SK-N-SH (cell line): ENCODE measurements at regions not wholly inside any gene's neighbourhood (a gene's known extent, or its start where the extent isn't known, plus 50 kb on each side); places are given as distances from the start of the nearest gene placed in this dataset.

Source experiments
- CTCF ChIA-PET: fragments of 300-600, 350-600 bp; formaldehyde crosslinking; extraction: SDS; loops from one replicate; lab custom pipeline; 2021; lab: Yijun Ruan, JAX
- POLR2A ChIA-PET: fragments of 350-600 bp; sonication (Branson Sonifier 250); formaldehyde crosslinking; extraction: SDS; loops from one replicate; lab custom pipeline; 2020; ENCODE audit warnings: antibody characterized with exemption, inconsistent platforms; lab: Yijun Ruan, JAX
- DNase-seq: peaks from one replicate; pipeline ENCODE4 v3.0.0; 2012
- H2AFZ ChIP-seq: fragments of 200-600 bp; sonication (generic); 2 replicates; pipeline ENCODE4 v1.8.1; 2016; ENCODE audit warnings: antibody characterized with exemption, mild to moderate bottlenecking, low read depth
- H3F3A ChIP-seq: fragments of 200-600 bp; sonication (generic); replicated peaks from 2 replicates; pipeline ENCODE3; 2016; ENCODE audit warnings: antibody characterized with exemption, mild to moderate bottlenecking; ENCODE audit not compliant: insufficient read depth
- H3K27ac ChIP-seq, 2 experiments: fragments of 200-500 bp in 1 of 2; fragments of 200-600 bp in 1 of 2; sonication (Bioruptor generic) in 1 of 2; sonication (generic), shearing (Covaris generic) in 1 of 2; 2 replicates each; pipeline versions ENCODE4 v1.5.1 to v1.6.1; 2014 to 2016; ENCODE audit warnings: low read depth in 2 of 2, inconsistent platforms in 1 of 2, low read length in 1 of 2, mild to moderate bottlenecking in 1 of 2, mixed read lengths in 1 of 2
- H3K27me3 ChIP-seq: fragments of 200-600 bp; sonication (generic), shearing (Covaris generic); 2 replicates; pipeline ENCODE4 v1.6.1; 2016; ENCODE audit warnings: mixed run types; ENCODE audit not compliant: insufficient read depth
- H3K36me3 ChIP-seq, 2 experiments: fragments of 200-500 bp in 1 of 2; fragments of 200-600 bp in 1 of 2; sonication (Bioruptor generic) in 1 of 2; sonication (generic) in 1 of 2; replicated peaks in 1 of 2; 2 replicates each; pipeline versions ENCODE3 to v1.5.1; 2014 to 2016; ENCODE audit warnings: low read length in 1 of 2, mild to moderate bottlenecking in 1 of 2; ENCODE audit not compliant: insufficient read depth in 2 of 2, control insufficient read depth in 1 of 2
- H3K4me1 ChIP-seq, 2 experiments: fragments of 200-500 bp in 1 of 2; fragments of 200-600 bp in 1 of 2; sonication (Bioruptor generic) in 1 of 2; sonication (generic), shearing (Covaris generic) in 1 of 2; 2 replicates each; pipeline versions ENCODE4 v1.5.1 to v1.6.1; 2014 to 2016; ENCODE audit warnings: low read depth in 1 of 2, low read length in 1 of 2, mixed run types in 1 of 2; ENCODE audit not compliant: insufficient read depth in 2 of 2, control insufficient read depth in 1 of 2
- H3K4me2 ChIP-seq: fragments of 200-600 bp; sonication (generic), shearing (Covaris generic); 2 replicates; pipeline ENCODE4 v1.6.1; 2017; ENCODE audit warnings: mixed run types
- H3K4me3 ChIP-seq, 2 experiments: fragments of 200-500 bp in 1 of 2; fragments of 200-600 bp in 1 of 2; sonication (Bioruptor generic) in 1 of 2; sonication (generic), shearing (Covaris generic) in 1 of 2; 2 replicates each; pipeline versions ENCODE4 v1.5.1 to v1.8.1; 2014 to 2016; ENCODE audit warnings: low read depth in 2 of 2, inconsistent platforms in 1 of 2, low read length in 1 of 2, mild to moderate bottlenecking in 1 of 2, mixed read lengths in 1 of 2, moderate library complexity in 1 of 2
- H3K79me2 ChIP-seq: fragments of 200-600 bp; sonication (generic); 2 replicates; pipeline ENCODE4 v1.8.1; 2017; ENCODE audit warnings: mild to moderate bottlenecking; ENCODE audit not compliant: insufficient read depth
- H3K9ac ChIP-seq: fragments of 200-600 bp; sonication (generic); 2 replicates; pipeline ENCODE4 v1.6.1; 2017; ENCODE audit warnings: mixed run types
- H3K9me2 ChIP-seq: fragments of 200-600 bp; sonication (generic); 2 replicates; pipeline ENCODE4 v1.6.1; 2017; ENCODE audit warnings: mixed run types
- H3K9me3 ChIP-seq: fragments of 200-600 bp; sonication (generic); 2 replicates; pipeline ENCODE4 v1.6.1; 2017; ENCODE audit warnings: mixed run types, mild to moderate bottlenecking, moderate library complexity
- H4K20me1 ChIP-seq: fragments of 200-600 bp; sonication (generic); 2 replicates; pipeline ENCODE4 v1.6.1; 2017; ENCODE audit warnings: mild to moderate bottlenecking, mixed run types; ENCODE audit not compliant: insufficient read depth
- CHD2 ChIP-seq: fragments of 150-350 bp; IDR thresholded peaks from 2 replicates; pipeline ENCODE4 v1.6.1; 2018; ENCODE audit warnings: low read length; ENCODE audit not compliant: partially characterized antibody
- EP300 ChIP-seq, 2 experiments: IDR thresholded peaks; 2 replicates each; pipeline versions ENCODE4 v1.4.0 to v1.6.1; 2012; ENCODE audit warnings: borderline replicate concordance in 1 of 2, low read depth in 1 of 2, low read length in 1 of 2
- FOXJ3 ChIP-seq: sonication (generic); formaldehyde crosslinking; IDR thresholded peaks from 2 replicates; pipeline ENCODE4 v1.5.1; 2020; ENCODE audit warnings: mild to moderate bottlenecking, missing genetic modification reagents
- FOXM1 ChIP-seq: IDR thresholded peaks from 2 replicates; pipeline ENCODE4 v1.4.0; 2012; ENCODE audit warnings: low read depth, mild to moderate bottlenecking
- GABPA ChIP-seq: IDR thresholded peaks from 2 replicates; pipeline ENCODE4 v1.4.0; 2012; ENCODE audit warnings: low read depth, mild to moderate bottlenecking
- MAX ChIP-seq: IDR thresholded peaks from 2 replicates; pipeline ENCODE4 v1.4.0; 2012; ENCODE audit warnings: low read depth
- NFIC ChIP-seq: IDR thresholded peaks from 2 replicates; pipeline ENCODE4 v1.4.0; 2012; ENCODE audit warnings: borderline replicate concordance
- PBX3 ChIP-seq: IDR thresholded peaks from 2 replicates; pipeline ENCODE4; 2012
- RFX5 ChIP-seq: IDR thresholded peaks from 2 replicates; pipeline ENCODE4 v1.6.1; 2012; ENCODE audit warnings: mild to moderate bottlenecking, improper control_type of control experiment, low read length
- SIN3A ChIP-seq: IDR thresholded peaks from 2 replicates; pipeline ENCODE4 v1.6.1; 2012; ENCODE audit warnings: low read depth, mild to moderate bottlenecking, low read length, moderate library complexity, borderline replicate concordance
- SMC3 ChIP-seq: IDR thresholded peaks from 2 replicates; pipeline ENCODE4 v1.6.1; 2012; ENCODE audit warnings: low read depth, low read length, improper control_type of control experiment
- TCF12 ChIP-seq: IDR thresholded peaks from 2 replicates; pipeline ENCODE4 v1.4.0; 2012
- USF2 ChIP-seq: fragments of 150-350 bp; IDR thresholded peaks from 2 replicates; pipeline ENCODE4 v1.6.1; 2017; ENCODE audit warnings: antibody characterized with exemption, low read length, low read depth, borderline replicate concordance
- WGBS: methylation state at CpG from one replicate; pipeline ENCODE4 v1.1.6; 2017; ENCODE audit warnings: low lambda C conversion rate; 5-methylcytosine and 5-hydroxymethylcytosine counted together

GRCh38 chr7:85452674-85453073 is 265.8 kb upstream of the SEMA3D start:
- no peaks in the 10 kb centered on the region for H3K27me3 ChIP-seq
- H3K4me2 ChIP-seq, result no peak overlapping the region
- no peaks in the 10 kb centered on the region for H3K36me3 ChIP-seq
- H3K9ac ChIP-seq, result no peak overlapping the region
- no peak for TF ChIP-seq RFX5
- no peak for TF ChIP-seq MAX
- TF ChIP-seq FOXJ3 (CRISPR knock-in tag), result no peak
- TF ChIP-seq EP300 (IDR thresholded peaks at IDR 0.05; ENCODE audit: borderline replicate concordance in 1 of 2, low read depth in 1 of 2, low read length in 1 of 2), result peak in 1 of 2 experiments; percentile 6; a peak in 1 of 4 replicates
- TF ChIP-seq TCF12, result peak; percentile 88
- peak; percentile 28; the same call in 1 of the 2 replicates for TF ChIP-seq PBX3
- no peak for TF ChIP-seq GABPA
- no peak for TF ChIP-seq USF2
- TF ChIP-seq NFIC, result peak; percentile 12; the same call in 1 of the 2 replicates
- TF ChIP-seq, all 33 proteins: peak for 4
- H3K4me1 ChIP-seq, result peaks cover 0 to 2% of the 10 kb centered on the region in 2 experiments; a peak in 1 of 4 replicates
- CTCF ChIA-PET, result interaction anchor here (0.6 to 1.0 kb wide), 3 partner anchors 13 to 1822 kb away, joined by 3 to 4 read pairs (median 4); partner anchors contain the start of gene SEMA3D
- POLR2A ChIA-PET, result no interaction called here
- H4K20me1 ChIP-seq, result no peaks in the 10 kb centered on the region
- H2AFZ ChIP-seq, result no peak overlapping the region
- H3K4me3 ChIP-seq, result no peak overlapping the region
- H3F3A ChIP-seq, result no peaks in the 10 kb centered on the region
- H3K27ac ChIP-seq, result peak overlapping the region in 1 of 2 experiments; percentile 50; a peak in 1 of 4 replicates
- no peak for DNase-seq
- H3K9me2 ChIP-seq, result no peaks in the 10 kb centered on the region; the same call in 1 of the 2 replicates
- H3K79me2 ChIP-seq, result no peaks in the 10 kb centered on the region
- no peaks in the 10 kb centered on the region for H3K9me3 ChIP-seq

- no peaks in the 10 kb centered on the region for H3K9me3 ChIP-seq
- ChIA-PET POLR2A (no interaction called here), CTCF (no interaction called here)
- 76% methylated on average over 3 of the region's 3 CpGs for WGBS
- H4K20me1 ChIP-seq, result no peaks in the 10 kb centered on the region
- DNase-seq, result no peak
- no peaks in the 10 kb centered on the region for H3F3A ChIP-seq
- H3K36me3 ChIP-seq, result no peaks in the 10 kb centered on the region
- no peak overlapping the region for H3K9ac ChIP-seq
- H3K4me1 ChIP-seq, result peaks cover 0 to 2% of the 10 kb centered on the region in 2 experiments; a peak in 1 of 4 replicates
- peak overlapping the region; percentile 19; the same call in 1 of the 2 replicates for H2AFZ ChIP-seq
- no peaks in the 10 kb centered on the region for H3K27me3 ChIP-seq
- no peak overlapping the region for H3K4me3 ChIP-seq
- TF ChIP-seq SIN3A (no peak), FOXJ3 (CRISPR knock-in tag) (no peak), NFIC (no peak), FOXM1 (no peak), EP300 (IDR thresholded peaks at IDR 0.05; ENCODE audit: borderline replicate concordance in 1 of 2, low read depth in 1 of 2, low read length in 1 of 2) (no peak), SMC3 (no peak), CHD2 (no peak)
- H3K4me2 ChIP-seq, result no peak overlapping the region
- no peaks in the 10 kb centered on the region for H3K79me2 ChIP-seq
- no peak overlapping the region for H3K27ac ChIP-seq
- H3K9me2 ChIP-seq, result no peaks in the 10 kb centered on the region; the same call in 1 of the 2 replicates
Observed at GRCh38 chr7:85449478-85449877, 262.6 kb upstream of the SEMA3D start.
